ENCODE measurements at regions not wholly inside any gene's neighbourhood (a gene's known extent, or its start where the extent isn't known, plus 50 kb on each side); places are given as distances from the start of the nearest gene placed in this dataset.

- Histone ChIP-seq H3K4me1 (ENCODE audit: control insufficient read depth in 1 of 2, extremely low read depth in 1 of 2, insufficient read depth in 2 of 2, low read length in 2 of 2) (no peaks in the 10 kb centered on the region), H3K36me3 (ENCODE audit: control insufficient read depth in 2 of 2, extremely low read depth in 1 of 2, insufficient read depth in 1 of 2, low read length in 1 of 2) (no peaks in the 10 kb centered on the region), H3K27ac (ENCODE audit: low read length) (no peak overlapping the region), H3K4me3 (ENCODE audit: control insufficient read depth in 1 of 2, extremely low read depth in 1 of 2, low read length in 1 of 2) (no peak overlapping the region), H3K27me3 (replicated peaks in 1 of 2; ENCODE audit: control insufficient read depth in 2 of 2, extremely low read depth in 1 of 2, insufficient read depth in 2 of 2, low read length in 1 of 2) (peaks cover 0 to 3% of the 10 kb centered on the region in 2 experiments), H3K9me3 (no peaks in the 10 kb centered on the region)
- 39% methylated on average over 2 of the region's 6 CpGs for WGBS (ENCODE audit: insufficient coverage)
- no peak overlapping the region for H3K27ac Mint-ChIP-seq
- H3K4me1 Mint-ChIP-seq, result no peaks in the 10 kb centered on the region
- no peaks in the 10 kb centered on the region for H3K36me3 Mint-ChIP-seq
- POLR2A ChIA-PET, result no interaction called here
- DNase-seq, result no peak
- peaks cover 3 to 8% of the 10 kb centered on the region in 2 donors for H3K27me3 Mint-ChIP-seq
- H3K9me3 Mint-ChIP-seq, result peaks cover 2 to 7% (median 4%) of the 10 kb centered on the region in 3 donors
- no peak overlapping the region for H3K4me3 Mint-ChIP-seq
- ATAC-seq (replicated peaks in 1 of 4), result no peak
- CTCF ChIA-PET, result no interaction called here
Observed at GRCh38 chr6:45772886-45773495, 242.7 kb downstream of the CLIC5 start.

DNA sequence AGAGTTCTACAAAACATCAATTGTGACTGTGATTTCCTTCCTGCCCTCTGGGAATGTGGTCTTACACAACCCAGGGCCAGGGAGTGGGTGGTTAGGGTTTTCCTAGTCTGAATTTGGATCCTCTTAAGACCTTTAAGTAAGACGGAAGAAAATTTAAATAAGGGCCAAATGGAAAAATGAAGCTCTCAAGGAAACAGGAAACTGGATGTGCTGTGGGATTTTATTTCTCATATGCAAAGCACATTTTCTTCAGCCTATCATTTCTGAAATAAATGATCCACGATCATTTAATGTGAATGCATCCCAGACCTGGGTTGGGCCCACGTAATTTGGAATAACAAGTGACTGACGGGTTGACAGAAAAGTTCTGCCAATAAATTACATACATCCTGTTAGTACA, 243.6 kb downstream of the CLIC5 start:
- H3K4me1 ChIP-seq (ENCODE audit: control insufficient read depth in 1 of 2, extremely low read depth in 1 of 2, insufficient read depth in 2 of 2, low read length in 2 of 2), result no peaks in the 10 kb centered on the region
- H3K9me3 ChIP-seq, result no peaks in the 10 kb centered on the region
- peaks cover 0 to 3% of the 10 kb centered on the region in 2 experiments for H3K27me3 ChIP-seq (replicated peaks in 1 of 2; ENCODE audit: control insufficient read depth in 2 of 2, extremely low read depth in 1 of 2, insufficient read depth in 2 of 2, low read length in 1 of 2)
- H3K4me3 ChIP-seq (ENCODE audit: control insufficient read depth in 1 of 2, extremely low read depth in 1 of 2, low read length in 1 of 2), result no peak overlapping the region
- H3K36me3 ChIP-seq (ENCODE audit: control insufficient read depth in 2 of 2, extremely low read depth in 1 of 2, insufficient read depth in 1 of 2, low read length in 1 of 2), result no peaks in the 10 kb centered on the region
- no CpG with 5 or more reads among the region's 4 CpGs for WGBS (ENCODE audit: insufficient coverage)
- ChIA-PET POLR2A (no interaction called here), CTCF (no interaction called here)
- Mint-ChIP-seq H3K4me3 (no peak overlapping the region), H3K9me3 (peaks cover 4 to 16% (median 7%) of the 10 kb centered on the region in 3 donors), H3K27ac (no peak overlapping the region), H3K36me3 (no peaks in the 10 kb centered on the region), H3K27me3 (peaks cover 3 to 4% of the 10 kb centered on the region in 2 donors), H3K4me1 (no peaks in the 10 kb centered on the region)
- DNase-seq, result no peak
- no peak overlapping the region for H3K27ac ChIP-seq (ENCODE audit: low read length)
- no peak for ATAC-seq (replicated peaks in 1 of 4)

DNA sequence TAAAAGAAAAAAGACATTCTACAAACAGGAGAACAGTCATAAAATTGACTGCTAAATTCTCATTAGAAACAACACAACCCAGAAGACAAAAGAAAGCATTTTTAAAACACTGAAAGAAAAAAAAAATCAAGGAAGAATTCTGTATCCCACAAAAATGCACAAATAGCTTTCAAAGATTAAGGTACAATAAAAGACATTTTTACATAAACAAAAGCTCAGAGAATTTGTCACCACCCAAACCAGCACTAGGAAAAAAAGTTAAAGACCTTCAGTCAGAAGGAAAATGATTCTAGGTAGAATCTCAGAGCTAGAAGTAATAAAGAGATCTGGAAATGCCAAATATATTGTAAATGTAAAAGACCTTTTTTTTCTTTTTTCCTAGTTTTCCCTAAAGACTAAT, 252.4 kb downstream of the CLIC5 start:
- Mint-ChIP-seq H3K4me3 (no peak overlapping the region), H3K27me3 (peaks cover 7 to 9% of the 10 kb centered on the region in 2 donors), H3K27ac (no peak overlapping the region), H3K4me1 (no peaks in the 10 kb centered on the region), H3K9me3 (peaks cover 5 to 27% (median 20%) of the 10 kb centered on the region in 3 donors), H3K36me3 (no peaks in the 10 kb centered on the region)
- H3K36me3 ChIP-seq (ENCODE audit: control insufficient read depth in 2 of 2, extremely low read depth in 1 of 2, insufficient read depth in 1 of 2, low read length in 1 of 2), result no peaks in the 10 kb centered on the region
- DNase-seq (no peak), ATAC-seq (replicated peaks in 1 of 4) (no peak)
- no peak overlapping the region for H3K27ac ChIP-seq (ENCODE audit: low read length)
- ChIA-PET POLR2A (no interaction called here), CTCF (no interaction called here)
- no peak overlapping the region for H3K4me3 ChIP-seq (ENCODE audit: control insufficient read depth in 1 of 2, extremely low read depth in 1 of 2, low read length in 1 of 2)
- peaks cover 3% of the 10 kb centered on the region for H3K9me3 ChIP-seq
- no peaks in the 10 kb centered on the region for H3K27me3 ChIP-seq (replicated peaks in 1 of 2; ENCODE audit: control insufficient read depth in 2 of 2, extremely low read depth in 1 of 2, insufficient read depth in 2 of 2, low read length in 1 of 2)
- H3K4me1 ChIP-seq (ENCODE audit: control insufficient read depth in 1 of 2, extremely low read depth in 1 of 2, insufficient read depth in 2 of 2, low read length in 2 of 2), result no peaks in the 10 kb centered on the region

DNA sequence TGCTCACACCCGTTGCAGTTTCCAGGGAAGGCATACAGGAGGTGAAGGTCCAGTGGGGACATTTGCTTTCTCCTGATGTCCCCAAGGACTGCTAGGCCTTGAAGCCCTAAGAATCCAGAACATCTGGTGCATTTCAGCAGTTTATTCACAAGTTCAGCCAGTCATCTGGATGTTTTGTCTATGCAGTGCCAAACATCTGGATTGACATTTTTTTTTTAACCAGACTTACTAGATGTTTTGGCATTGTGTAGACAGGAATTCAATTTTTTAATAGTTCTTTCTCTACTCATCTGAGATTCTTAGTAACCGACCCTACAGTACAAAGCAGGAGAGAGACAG, 256.2 kb downstream of the CLIC5 start:
- no peaks in the 10 kb centered on the region for H3K4me1 ChIP-seq (ENCODE audit: control insufficient read depth in 1 of 2, extremely low read depth in 1 of 2, insufficient read depth in 2 of 2, low read length in 2 of 2)
- Mint-ChIP-seq H3K27ac (no peak overlapping the region), H3K4me1 (no peaks in the 10 kb centered on the region), H3K27me3 (peaks cover 7 to 15% of the 10 kb centered on the region in 2 donors), H3K36me3 (no peaks in the 10 kb centered on the region), H3K4me3 (no peak overlapping the region), H3K9me3 (peaks cover 0 to 14% (median 10%) of the 10 kb centered on the region in 3 donors)
- no peaks in the 10 kb centered on the region for H3K36me3 ChIP-seq (ENCODE audit: control insufficient read depth in 2 of 2, extremely low read depth in 1 of 2, insufficient read depth in 1 of 2, low read length in 1 of 2)
- ATAC-seq (replicated peaks in 1 of 4), result no peak
- H3K9me3 ChIP-seq, result peaks cover 3% of the 10 kb centered on the region
- CTCF ChIA-PET, result no interaction called here
- POLR2A ChIA-PET, result no interaction called here
- H3K4me3 ChIP-seq (ENCODE audit: control insufficient read depth in 1 of 2, extremely low read depth in 1 of 2, low read length in 1 of 2), result no peak overlapping the region
- H3K27me3 ChIP-seq (replicated peaks in 1 of 2; ENCODE audit: control insufficient read depth in 2 of 2, extremely low read depth in 1 of 2, insufficient read depth in 2 of 2, low read length in 1 of 2), result no peaks in the 10 kb centered on the region
- DNase-seq, result no peak
- WGBS (ENCODE audit: insufficient coverage), result 33% methylated on average over 1 of the region's 2 CpGs
- no peak overlapping the region for H3K27ac ChIP-seq (ENCODE audit: low read length)

DNA sequence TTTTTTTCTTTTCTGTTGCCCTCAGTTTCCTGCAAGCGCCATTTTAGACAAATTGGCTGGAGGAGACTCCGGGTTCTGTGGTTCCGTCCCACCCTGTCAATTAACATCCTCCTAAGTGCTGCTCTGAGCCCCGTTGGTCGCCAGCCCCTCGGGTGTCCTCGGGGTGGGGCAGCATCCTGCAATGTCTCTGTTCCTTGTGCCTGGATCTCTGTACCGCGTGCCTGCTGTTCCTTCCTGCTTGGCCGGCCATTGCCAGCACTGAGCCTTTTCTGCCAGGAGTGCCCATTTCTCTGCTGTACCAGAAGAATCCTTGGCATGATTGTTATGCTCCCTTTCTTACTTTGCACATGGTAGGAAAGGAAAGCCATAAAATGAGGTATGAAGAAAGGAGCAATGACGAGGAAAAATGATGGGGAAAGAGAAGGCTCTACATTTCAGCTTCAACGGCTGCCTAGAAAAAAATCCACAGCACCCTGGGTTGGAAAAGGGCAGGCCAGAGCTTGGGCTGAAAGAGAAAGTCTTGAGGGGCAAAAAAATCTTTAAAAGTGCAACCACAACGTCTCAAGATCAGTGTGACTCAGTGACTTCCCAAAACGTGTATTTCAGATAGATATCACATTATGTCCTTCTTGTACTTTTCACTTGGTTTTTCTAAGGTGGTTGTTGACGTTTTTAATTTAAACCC, 256.7 kb downstream of the CLIC5 start:
- no peak overlapping the region for H3K4me3 ChIP-seq (ENCODE audit: control insufficient read depth in 1 of 2, extremely low read depth in 1 of 2, low read length in 1 of 2)
- no peak for ATAC-seq (replicated peaks in 1 of 4)
- H3K4me1 ChIP-seq (ENCODE audit: control insufficient read depth in 1 of 2, extremely low read depth in 1 of 2, insufficient read depth in 2 of 2, low read length in 2 of 2), result no peaks in the 10 kb centered on the region
- Mint-ChIP-seq H3K27ac (no peak overlapping the region), H3K9me3 (peaks cover 0 to 11% (median 8%) of the 10 kb centered on the region in 3 donors), H3K36me3 (no peaks in the 10 kb centered on the region), H3K27me3 (peaks cover 7 to 15% of the 10 kb centered on the region in 2 donors), H3K4me3 (no peak overlapping the region), H3K4me1 (no peaks in the 10 kb centered on the region)
- H3K36me3 ChIP-seq (ENCODE audit: control insufficient read depth in 2 of 2, extremely low read depth in 1 of 2, insufficient read depth in 1 of 2, low read length in 1 of 2), result no peaks in the 10 kb centered on the region
- no peaks in the 10 kb centered on the region for H3K27me3 ChIP-seq (replicated peaks in 1 of 2; ENCODE audit: control insufficient read depth in 2 of 2, extremely low read depth in 1 of 2, insufficient read depth in 2 of 2, low read length in 1 of 2)
- POLR2A ChIA-PET, result no interaction called here
- peaks cover 1% of the 10 kb centered on the region for H3K9me3 ChIP-seq
- WGBS (ENCODE audit: insufficient coverage), result 80% methylated on average over 13 of the region's 15 CpGs
- H3K27ac ChIP-seq (ENCODE audit: low read length), result no peak overlapping the region
- CTCF ChIA-PET, result no interaction called here
- DNase-seq, result no peak

DNA sequence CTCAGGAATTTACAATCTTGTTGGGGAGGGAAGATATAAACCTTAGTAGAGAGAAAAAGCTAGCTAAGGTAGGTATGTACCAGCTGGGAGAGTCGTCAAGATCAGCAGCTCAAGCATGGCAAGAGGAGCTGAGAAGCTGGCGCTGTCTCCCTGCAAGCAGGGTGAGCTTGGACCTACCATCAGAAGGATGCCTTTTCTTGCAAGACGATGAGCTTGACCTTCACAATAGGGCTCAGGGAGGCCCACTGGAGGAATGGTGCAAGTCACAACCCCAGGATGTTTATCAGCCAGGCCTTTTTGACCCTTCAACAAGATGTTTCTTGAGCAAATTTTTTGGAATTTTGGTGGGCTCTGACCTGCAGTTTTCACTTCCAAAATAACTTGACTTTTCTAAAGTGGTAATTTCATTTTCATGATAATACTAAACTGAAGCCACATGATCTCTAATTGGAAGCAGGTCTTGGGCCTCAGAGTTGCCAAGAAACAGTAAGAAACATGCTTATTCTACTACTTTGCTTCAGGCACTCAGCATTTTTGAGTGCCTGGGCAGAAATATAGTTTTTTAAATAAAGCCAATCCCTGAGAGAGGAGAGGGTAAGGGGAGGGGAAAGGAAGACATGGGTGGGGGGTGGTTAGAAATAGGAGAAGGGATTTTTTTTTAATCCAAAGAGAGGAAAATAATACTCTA, 258.1 kb downstream of the CLIC5 start:
- ATAC-seq (replicated peaks in 1 of 4) (no peak), DNase-seq (no peak)
- Histone ChIP-seq H3K36me3 (ENCODE audit: control insufficient read depth in 2 of 2, extremely low read depth in 1 of 2, insufficient read depth in 1 of 2, low read length in 1 of 2) (no peaks in the 10 kb centered on the region), H3K27me3 (replicated peaks in 1 of 2; ENCODE audit: control insufficient read depth in 2 of 2, extremely low read depth in 1 of 2, insufficient read depth in 2 of 2, low read length in 1 of 2) (no peaks in the 10 kb centered on the region), H3K27ac (ENCODE audit: low read length) (no peak overlapping the region), H3K9me3 (no peaks in the 10 kb centered on the region), H3K4me3 (ENCODE audit: control insufficient read depth in 1 of 2, extremely low read depth in 1 of 2, low read length in 1 of 2) (no peak overlapping the region), H3K4me1 (ENCODE audit: control insufficient read depth in 1 of 2, extremely low read depth in 1 of 2, insufficient read depth in 2 of 2, low read length in 2 of 2) (no peaks in the 10 kb centered on the region)
- ChIA-PET POLR2A (no interaction called here), CTCF (no interaction called here)
- no peaks in the 10 kb centered on the region for H3K9me3 Mint-ChIP-seq
- H3K27me3 Mint-ChIP-seq, result peaks cover 5 to 15% of the 10 kb centered on the region in 2 donors
- no peak overlapping the region for H3K27ac Mint-ChIP-seq
- 97% methylated on average over 3 of the region's 3 CpGs for WGBS (ENCODE audit: insufficient coverage)
- H3K4me1 Mint-ChIP-seq, result no peaks in the 10 kb centered on the region
- no peak overlapping the region for H3K4me3 Mint-ChIP-seq
- no peaks in the 10 kb centered on the region for H3K36me3 Mint-ChIP-seq

Measured in T-cell (primary cell).